ENCODE measurements at regions not wholly inside any gene's neighbourhood (a gene's known extent, or its start where the extent isn't known, plus 50 kb on each side); places are given as distances from the start of the nearest gene placed in this dataset.
A peak's percentile ranks its signal among the peaks of the same experiment; 100 is the strongest.
"Not testable (repeated sequence)": the region's sequence is repeated elsewhere in the genome, so short reads cannot be mapped to it uniquely, and the experiment has no call there.

DNA sequence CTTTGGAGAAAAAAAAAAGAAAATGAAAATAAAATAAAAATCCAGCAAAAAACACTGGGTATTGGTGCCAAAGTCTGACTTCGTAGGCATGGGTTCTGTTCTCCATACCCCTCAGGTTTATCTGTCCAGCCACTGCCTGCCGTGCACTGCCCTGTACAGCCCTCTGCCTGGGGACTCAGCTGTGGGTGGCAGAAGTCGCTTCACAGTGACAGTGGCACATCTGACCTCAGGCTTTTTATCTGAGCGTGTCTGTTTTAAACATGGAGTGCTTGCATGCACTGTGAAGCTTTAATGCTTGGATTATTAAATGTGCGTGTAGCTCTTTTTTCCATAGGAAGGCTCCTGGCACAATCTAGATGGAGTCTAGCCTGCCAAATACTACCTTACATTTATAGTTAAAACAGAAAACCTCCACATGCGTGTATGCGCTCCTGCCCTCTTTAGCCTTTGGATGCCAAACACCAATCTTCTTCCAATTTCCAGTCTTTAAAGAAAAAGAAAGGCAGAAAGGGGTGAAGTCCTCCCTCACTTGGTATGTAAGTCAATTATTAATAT is 375.5 kb downstream of the UTRN start:
- DNase-seq = no peak

DNA sequence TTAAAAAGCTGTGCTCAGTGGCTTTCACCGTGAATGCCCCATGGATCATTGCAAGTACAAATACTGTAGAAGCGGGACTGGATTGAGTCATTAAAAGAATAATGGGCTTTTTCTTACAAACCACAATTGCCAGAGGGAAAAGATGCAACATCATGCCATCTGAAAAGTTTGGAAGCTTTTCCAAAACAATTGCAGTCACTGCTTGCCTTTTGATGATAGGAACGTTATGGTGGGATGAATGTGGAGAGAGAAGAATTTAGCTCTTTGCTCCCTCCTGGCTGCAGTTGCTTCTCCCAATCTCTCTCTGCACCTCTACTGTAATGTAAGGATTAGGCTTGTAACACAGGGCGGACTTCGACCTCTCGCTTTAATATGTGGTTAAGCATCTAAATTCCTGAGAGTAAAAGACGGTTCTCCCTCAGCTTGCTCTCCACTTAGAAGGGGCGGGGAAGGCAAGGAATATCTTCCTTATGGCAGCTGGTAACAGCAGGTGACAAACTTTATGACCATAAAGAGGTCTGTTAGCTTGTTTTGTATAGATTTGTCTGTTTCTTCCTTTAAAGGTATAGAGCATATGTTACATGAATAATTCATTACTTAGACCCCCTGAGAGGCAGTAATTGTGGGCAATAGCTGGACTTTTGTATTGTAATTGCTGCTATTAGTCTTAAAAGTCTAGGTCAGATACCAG is 376.1 kb downstream of the UTRN start:
- DNase-seq = peak; percentile 64

GRCh38 chr6:144662812-144663365 is 377.8 kb downstream of the UTRN start:
- DNase-seq = no peak

DNA sequence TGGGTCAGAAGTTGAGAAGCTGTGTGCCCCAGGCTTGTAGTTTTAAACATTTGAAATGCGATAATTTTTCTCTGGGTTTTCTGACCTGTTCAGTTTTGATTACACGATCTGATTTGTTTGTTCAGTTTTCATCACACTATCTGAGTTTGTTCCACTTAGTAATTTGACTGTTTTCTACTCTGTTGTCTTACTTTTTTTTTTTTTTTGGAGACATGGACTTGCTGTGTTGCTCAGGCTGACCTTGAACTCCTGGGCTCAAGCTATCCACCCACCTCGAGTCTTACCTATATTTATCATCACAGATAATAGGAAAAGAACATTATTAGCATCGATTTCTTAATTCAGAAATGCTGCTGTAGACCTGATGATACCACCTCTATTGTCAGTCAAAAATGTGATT is 379.1 kb downstream of the UTRN start:
- DNase-seq = no peak

GRCh38 chr6:144664947-144665346 is 379.8 kb downstream of the UTRN start:
- no peak for DNase-seq

DNA sequence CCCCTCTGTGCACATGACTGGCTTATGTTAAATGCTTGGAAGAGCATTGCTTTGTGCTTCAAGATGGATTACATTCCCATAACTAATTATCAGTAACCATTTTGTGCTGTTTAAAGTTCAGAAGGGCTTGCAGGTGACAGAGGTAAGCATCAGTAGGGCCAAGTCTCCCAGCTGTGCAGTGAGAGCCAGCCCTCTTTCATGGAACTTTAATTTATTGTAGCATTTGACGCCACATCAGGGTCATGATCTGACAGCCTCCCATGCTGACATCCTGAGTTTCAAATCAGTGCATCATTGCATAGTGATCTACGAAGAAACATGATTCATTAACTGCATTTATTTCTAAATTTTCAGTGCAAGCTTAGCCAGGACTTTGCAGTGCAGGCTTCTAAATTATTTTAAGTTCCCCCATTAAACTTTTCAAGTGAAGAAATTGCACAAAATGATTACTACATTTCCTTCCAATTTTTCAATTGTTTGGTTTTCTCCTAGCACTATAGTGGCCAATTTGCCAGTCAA is 380.9 kb downstream of the UTRN start:
- no peak for DNase-seq

- DNase-seq = no peak
Observed at GRCh38 chr6:144666781-144667180, 381.6 kb downstream of the UTRN start.

GRCh38 chr6:144667532-144668503 is 382.7 kb downstream of the UTRN start:
- no peak for DNase-seq

- DNase-seq = not testable (repeated sequence)
Observed at GRCh38 chr6:144670259-144670658, 385.1 kb downstream of the UTRN start.

DNA sequence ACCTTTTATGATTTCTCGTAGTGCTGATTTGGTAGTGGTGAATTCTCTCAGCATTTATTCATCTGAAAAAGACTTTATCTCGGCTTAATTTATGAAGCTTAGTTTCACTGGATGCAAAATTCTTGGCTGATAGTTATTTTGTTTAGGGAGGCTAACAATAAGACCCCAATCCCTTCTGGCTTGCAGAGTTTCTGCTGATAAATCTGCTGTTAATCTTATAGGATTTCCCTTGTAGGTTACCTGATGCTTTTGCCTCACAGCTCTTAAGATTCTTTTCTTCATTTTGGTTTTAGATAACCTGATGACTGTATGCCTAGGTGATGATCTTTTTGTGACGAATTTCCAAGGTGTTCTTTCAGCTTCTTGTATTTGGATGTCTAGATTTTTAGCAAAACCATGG is 388.7 kb downstream of the UTRN start:
- DNase-seq = peak; percentile 28

DNA sequence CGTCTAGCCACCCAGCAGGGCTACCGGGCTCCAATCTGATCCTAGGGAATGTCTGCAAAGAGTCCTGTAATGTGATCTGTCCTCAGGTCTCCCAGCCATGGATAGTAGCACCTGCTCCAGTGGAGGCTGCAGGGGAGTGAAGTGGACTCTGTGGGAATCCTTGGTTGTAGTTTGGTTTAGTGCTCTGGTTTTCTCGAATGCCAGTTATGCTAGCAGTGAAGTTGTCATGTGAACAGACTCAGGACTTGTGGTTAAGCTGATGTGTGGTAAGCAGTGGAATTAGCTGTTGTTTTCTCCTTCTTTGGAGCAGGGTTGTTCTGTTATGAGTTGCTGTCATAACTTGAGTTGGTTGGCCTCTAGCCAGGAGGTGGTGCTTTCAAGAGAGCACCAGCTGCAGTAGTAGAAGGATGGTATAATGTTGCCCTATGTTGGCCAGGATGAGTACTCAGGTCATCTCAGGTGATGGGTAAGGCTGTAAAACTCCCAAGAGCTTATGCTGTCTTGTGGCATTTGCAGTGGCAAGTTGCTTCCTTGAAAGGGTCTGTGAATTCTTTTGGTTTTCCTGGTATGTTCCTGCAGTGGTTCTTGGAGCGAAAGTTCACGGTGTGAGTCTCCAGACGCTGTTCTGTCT is 390.2 kb downstream of the UTRN start:
- DNase-seq = peak; percentile 97

GRCh38 chr6:144676310-144676709 is 391.2 kb downstream of the UTRN start:
- DNase-seq = not testable (repeated sequence)

DNA sequence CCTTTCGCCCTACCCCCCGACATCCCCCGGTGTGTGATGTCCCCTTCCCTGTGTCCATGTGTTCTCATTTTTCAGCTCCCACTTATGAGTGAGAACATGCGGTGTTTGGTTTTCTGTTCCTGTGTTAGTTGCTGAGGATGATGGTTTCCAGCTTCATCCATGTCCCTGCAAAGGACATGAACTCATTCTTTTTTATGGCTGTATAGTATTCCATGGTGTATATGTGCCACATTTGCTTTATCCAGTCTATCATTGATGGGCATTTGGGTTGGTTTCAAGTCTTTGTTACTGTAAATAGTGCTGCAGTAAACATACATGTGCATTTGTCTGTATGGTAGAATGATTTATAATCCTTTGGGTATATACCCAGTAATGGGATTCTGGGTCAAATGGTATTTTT is 392.1 kb downstream of the UTRN start:
- not testable (repeated sequence) for DNase-seq

DNA sequence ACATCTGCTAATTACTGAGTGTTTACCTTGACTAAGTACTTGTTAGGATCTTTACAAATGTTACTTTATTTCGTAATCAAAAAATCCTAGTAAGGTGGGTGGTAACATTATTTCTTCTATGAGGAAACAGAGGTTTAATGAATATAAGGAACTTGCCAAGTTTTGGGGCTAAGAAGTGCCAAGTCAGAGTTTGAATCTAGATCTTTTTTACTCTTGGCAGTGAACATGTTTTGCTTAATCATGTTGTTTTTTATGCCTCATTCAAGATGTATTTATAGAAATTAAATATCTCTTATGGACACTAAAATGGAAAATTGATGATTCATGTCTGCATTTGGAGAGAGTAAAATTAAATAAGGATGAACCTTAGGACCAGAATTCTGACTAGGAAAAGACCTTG is 393.7 kb downstream of the UTRN start:
- no peak for DNase-seq

- DNase-seq = peak; percentile 56
Observed at GRCh38 chr6:144681334-144681733, 396.2 kb downstream of the UTRN start.

DNA sequence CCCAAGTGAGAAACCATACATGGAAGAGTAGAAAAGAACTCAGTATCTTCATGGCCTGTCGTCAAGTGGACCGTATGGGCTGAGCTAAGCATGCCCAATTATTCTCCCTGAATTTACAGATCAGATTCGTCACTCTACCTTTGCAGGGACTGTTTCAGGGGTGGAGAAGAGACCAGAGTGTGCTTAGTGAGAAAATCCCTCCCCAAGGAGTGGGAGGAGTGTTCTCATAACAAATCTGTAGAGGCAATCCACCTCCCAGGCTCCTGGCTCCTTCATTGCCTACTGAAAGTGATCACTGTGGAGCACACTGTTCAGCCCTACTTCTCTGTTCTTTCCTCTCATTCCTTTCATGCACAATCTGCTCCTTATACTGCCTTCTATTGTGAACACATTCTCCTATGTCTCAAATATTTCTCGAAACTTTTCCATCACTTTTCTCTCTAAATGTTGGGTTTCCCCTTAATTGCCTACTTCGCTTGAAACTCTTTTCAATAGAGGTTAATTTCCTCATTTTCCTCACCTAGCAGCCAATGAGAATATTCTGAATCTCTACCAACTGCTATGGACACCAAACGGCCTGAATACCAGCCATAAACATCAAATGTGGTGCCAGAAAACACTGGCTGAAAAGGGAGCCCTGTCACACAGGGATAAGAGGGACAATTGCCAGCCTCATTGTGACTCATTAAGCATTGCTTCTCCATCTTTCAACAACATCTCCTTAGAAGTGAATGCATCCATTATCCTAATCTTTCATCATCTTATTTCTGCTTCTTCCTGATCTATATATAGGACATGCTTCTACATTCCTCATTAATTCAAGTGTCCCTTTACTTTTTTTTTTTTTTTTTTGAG is 398.3 kb downstream of the UTRN start:
- no peak for DNase-seq

DNA sequence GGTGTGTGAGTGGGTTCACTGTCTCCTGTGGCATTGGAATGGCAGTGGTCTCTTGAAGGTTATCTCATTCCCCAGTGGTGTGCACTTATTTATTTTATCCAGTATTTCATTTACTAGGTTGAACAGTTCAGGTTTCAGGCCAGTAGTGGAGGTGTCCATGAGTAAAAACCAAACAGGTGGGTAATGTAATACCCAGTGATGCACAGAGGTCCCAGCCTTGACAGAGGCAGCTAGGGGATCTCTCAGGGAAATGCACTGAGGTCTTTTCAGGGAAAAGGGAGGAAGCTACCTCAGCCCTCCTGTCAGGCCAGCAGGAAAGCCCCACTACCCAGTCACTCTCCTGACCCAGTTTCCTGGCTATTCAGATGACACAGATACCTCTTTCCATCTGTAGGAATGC is 403.6 kb downstream of the UTRN start:
- no peak for DNase-seq

- no peak for DNase-seq
Observed at GRCh38 chr6:144689503-144690040, 404.4 kb downstream of the UTRN start.

DNA sequence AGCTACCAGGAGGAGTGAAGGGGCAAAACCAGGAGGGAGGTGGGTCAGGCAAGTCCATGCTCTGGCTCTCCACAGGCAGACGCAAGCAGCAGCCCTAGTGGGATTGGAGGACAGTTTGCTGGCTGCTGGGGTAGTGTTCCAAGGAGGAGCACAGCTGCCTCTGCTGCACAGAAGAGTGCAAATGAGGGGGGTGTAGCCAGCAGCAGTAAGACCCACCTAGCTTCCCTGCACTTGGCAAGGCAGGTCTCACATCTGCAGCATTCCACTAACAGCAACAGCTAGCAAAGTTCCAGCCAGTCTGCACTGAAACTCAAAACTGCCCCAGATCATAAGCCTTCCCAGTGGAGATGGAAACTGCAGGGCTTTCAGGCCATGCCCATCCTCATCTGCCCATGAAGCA is 405.0 kb downstream of the UTRN start:
- no peak for DNase-seq

DNA sequence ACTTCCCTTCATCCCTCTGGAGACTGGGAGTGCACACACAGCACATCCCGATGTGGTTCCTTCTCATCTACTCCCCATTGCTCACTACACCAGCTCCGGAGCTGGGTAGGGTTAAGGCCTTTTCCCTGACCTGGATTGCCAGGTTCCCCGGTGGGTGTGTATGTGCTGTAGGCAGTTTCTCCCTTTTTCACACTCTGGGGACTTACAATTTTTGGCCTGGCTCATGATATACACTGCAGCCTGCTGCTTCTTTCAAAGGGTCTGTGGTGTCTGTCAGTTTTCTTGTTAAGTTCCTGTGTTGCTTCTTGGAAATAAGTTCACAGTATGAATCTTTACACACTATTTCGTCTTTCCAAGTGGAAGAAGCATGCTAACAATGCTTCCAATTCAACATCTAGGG is 405.5 kb downstream of the UTRN start:
- DNase-seq = no peak

DNA sequence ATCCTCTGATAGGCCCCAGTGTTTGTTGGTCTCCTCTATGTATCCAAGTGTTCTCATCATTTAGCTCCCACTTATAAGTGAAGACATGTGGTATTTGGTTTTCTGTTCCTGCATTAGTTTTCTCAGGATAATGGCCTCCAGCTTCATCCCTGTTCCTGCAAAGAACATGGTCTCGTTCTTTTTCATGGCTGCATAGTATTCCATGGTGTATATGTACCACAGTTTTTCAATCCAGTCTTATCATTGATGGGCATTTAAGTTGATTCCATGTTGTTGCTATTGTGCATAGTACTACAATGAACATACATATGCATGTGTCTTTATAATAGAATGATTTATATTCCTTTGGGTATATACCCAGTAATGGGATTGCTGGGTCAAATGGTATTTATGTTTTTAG is 406.9 kb downstream of the UTRN start:
- not testable (repeated sequence) for DNase-seq

Measured in NCI-H2171 treated with DMSO at 0.1 percent for 48 hours (cell line).